ENCODE measurements at regions not wholly inside any gene's neighbourhood (a gene's known extent, or its start where the extent isn't known, plus 50 kb on each side); places are given as distances from the start of the nearest gene placed in this dataset.

DNA sequence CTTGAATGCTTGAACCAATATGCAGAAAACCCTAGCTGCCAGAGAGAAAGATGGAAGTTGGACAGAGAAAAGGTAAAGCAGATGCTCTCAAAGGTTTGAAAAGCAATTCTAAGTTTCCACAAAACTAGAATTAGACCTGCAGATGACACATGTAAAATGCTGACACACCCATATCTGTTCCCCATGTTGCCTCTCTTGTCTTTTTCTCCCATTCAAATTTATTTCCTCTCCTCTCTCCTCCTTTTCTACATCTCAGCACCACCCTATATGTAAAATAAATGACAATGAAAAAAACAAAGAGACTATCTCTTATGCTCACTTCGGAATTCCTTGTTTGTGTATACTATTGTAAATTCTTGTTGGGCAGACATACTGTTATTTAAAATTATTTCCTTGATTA is 75.5 kb upstream of the PLEKHA5 start:
- TF ChIP-seq, protein P1, sequence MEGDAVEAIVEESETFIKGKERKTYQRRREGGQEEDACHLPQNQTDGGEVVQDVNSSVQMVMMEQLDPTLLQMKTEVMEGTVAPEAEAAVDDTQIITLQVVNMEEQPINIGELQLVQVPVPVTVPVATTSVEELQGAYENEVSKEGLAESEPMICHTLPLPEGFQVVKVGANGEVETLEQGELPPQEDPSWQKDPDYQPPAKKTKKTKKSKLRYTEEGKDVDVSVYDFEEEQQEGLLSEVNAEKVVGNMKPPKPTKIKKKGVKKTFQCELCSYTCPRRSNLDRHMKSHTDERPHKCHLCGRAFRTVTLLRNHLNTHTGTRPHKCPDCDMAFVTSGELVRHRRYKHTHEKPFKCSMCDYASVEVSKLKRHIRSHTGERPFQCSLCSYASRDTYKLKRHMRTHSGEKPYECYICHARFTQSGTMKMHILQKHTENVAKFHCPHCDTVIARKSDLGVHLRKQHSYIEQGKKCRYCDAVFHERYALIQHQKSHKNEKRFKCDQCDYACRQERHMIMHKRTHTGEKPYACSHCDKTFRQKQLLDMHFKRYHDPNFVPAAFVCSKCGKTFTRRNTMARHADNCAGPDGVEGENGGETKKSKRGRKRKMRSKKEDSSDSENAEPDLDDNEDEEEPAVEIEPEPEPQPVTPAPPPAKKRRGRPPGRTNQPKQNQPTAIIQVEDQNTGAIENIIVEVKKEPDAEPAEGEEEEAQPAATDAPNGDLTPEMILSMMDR (IDR thresholded peaks at IDR 0.05; ENCODE audit: extremely low read depth in 1 of 2, insufficient read depth in 1 of 2, low read depth in 1 of 2, low read length in 2 of 2), result no peak
- no peak for TF ChIP-seq POLR2A (IDR thresholded peaks at IDR 0.05; ENCODE audit: low read depth, low read length)
- TF ChIP-seq EZH2 (IDR thresholded peaks at IDR 0.05; ENCODE audit: borderline replicate concordance, low read depth, low read length, severe bottlenecking), result no peak
- no peak for TF ChIP-seq MYC (IDR thresholded peaks at IDR 0.05; ENCODE audit: low read depth, low read length)
- TF ChIP-seq POLR2AphosphoS5 (IDR thresholded peaks at IDR 0.05; ENCODE audit: insufficient read depth, low read depth, low read length), result no peak
- TF ChIP-seq FOS (IDR thresholded peaks at IDR 0.05; ENCODE audit: borderline replicate concordance, insufficient read depth, low read length), result no peak
- TF ChIP-seq GATA2 (IDR thresholded peaks at IDR 0.05; ENCODE audit: insufficient read depth, insufficient read length, low read depth, low read length), result no peak
- no peak for TF ChIP-seq JUN (IDR thresholded peaks at IDR 0.05; ENCODE audit: borderline replicate concordance, insufficient read depth, insufficient read length, low read depth)
